Suppressor macrophage treated with lipopolysaccharide for 1 hour (primary cell): ENCODE measurements at regions not wholly inside any gene's neighbourhood (a gene's known extent, or its start where the extent isn't known, plus 50 kb on each side); places are given as distances from the start of the nearest gene placed in this dataset.

Experiments used
- DNase-seq, 3 donors: peaks; one replicate each; pipeline ENCODE4 v3.0.0-alpha.2; 2020 to 2022

- no peak for DNase-seq
Observed at GRCh38 chr1:5053744-5054143, 399.3 kb downstream of the AJAP1 start.

GRCh38 chr1:5029136-5029535, 374.7 kb downstream of the AJAP1 start:
- DNase-seq = no peak

DNA sequence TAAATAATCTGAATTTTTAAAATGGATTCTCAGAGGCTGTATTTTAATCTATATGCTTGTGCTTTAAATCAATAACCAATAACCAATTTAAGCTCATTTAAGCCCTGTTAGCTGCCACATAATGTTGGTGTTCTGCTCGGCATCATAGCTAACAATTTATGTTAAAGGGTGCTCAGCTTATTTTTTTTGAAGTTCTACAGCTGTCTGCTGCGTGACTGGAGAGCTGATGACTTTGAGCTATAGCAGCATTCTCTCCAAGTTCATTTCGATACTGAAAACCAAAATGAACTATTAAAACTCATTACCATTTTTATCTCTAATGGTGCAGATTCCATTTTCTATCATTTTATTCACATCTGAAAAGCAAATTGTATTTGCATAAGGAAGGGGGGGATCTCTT, 357.8 kb downstream of the AJAP1 start:
- DNase-seq = no peak

DNA sequence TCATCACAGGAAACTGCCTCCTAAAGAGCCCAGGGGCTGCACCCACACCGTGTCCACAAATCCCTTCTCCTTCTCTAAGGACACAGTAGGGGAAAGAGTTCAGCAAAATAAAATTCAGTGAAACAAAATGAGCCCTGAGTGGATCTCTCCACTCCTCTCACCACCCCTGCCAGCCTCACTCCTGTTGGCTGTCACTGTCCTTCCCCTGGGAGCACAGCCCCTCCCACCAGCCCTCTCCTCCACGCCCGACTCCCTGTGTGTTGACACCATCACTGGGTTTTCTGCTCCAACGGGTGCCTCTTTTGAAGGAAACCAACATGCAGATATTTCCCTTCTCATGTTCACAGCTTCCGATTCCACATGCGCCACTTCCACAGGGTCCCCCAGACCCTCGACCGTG, 356.2 kb downstream of the AJAP1 start:
- no peak for DNase-seq

DNA sequence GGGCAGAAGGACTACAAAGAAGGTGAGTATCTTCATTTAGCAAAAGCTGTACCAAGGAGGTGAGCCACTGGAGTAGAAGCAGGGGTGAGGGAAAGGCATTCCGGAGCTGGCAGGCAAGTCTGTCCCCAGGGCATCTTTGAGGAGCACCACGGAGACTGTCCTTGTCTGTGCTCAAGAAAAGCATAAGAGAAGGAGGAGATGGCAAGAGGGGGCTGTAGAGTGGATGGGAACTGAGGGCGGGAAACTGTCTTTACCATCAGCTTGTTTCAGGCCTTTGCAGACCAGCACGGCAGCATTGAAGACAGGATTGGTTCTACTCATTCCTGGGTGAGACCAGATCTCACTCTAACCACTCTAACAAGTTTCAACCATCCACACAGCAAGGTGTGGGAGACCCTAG, 355.8 kb downstream of the AJAP1 start:
- DNase-seq = no peak

- DNase-seq = no peak
Observed at GRCh38 chr1:5009376-5010065, 355.1 kb downstream of the AJAP1 start.

- no peak for DNase-seq
Observed at GRCh38 chr1:5005171-5005570, 350.8 kb downstream of the AJAP1 start.

GRCh38 chr1:5002676-5003075, 348.3 kb downstream of the AJAP1 start:
- DNase-seq = no peak

DNA sequence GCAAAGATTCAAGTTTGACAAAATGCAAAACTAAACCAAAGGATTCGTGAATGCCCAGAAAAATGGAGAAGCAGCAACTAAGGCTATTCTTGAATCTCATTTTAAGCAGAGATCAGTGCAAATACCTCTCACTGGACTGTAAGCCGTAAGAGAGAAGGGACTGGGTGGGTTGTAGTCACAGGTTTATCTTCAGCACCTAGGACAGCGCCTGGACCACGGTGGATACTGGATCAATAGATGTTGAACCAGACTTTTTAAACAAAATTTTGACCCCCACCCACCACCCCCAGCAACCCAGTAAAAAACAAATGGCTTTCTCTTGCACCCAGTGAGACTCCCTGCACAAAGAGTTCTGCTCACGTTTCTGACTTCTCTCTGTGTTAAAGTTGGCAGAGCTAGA, 347.1 kb downstream of the AJAP1 start:
- no peak for DNase-seq

DNA sequence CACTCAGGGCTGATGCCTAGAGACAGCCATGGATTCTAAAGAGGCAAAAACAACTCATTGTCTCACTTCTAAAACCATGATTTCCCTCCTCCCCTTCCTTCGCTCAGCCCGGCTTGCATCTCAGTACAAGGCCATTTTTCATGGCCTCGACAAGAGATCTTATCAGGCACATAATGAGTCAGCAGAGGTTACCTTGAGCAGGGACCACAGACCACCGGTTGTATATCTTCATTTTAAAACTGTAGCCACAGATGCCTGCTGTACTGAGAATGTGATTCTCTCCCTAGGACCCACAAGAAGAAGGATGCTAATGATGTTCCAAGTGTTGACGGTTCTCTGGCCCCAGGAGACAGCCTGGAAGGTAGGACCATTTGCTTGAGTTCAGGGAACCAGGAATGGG, 331.9 kb downstream of the AJAP1 start:
- DNase-seq = no peak

- no peak for DNase-seq
Observed at GRCh38 chr1:4984841-4985240, 330.4 kb downstream of the AJAP1 start.

DNA sequence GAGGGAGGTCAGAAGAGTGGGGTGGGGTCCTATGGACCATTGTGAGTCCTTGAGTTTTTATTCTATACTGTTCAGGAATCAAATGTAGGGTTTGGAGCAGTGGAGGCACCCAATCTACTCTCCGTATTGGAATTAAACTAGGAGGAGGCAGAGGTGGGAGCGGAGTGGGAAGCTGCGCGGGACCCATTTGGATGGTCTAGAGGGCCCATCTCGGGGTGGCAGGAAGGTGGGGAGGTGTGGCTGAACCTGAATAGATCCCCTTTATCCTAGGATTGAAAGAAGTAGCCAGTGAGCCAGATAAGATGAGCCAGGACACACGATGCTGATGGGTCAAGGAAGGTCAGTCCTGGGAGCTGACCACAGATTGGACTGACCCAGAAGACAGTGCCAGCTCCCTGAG, 325.8 kb downstream of the AJAP1 start:
- DNase-seq = no peak

- no peak for DNase-seq
Observed at GRCh38 chr1:4978660-4979390, 324.4 kb downstream of the AJAP1 start.

DNA sequence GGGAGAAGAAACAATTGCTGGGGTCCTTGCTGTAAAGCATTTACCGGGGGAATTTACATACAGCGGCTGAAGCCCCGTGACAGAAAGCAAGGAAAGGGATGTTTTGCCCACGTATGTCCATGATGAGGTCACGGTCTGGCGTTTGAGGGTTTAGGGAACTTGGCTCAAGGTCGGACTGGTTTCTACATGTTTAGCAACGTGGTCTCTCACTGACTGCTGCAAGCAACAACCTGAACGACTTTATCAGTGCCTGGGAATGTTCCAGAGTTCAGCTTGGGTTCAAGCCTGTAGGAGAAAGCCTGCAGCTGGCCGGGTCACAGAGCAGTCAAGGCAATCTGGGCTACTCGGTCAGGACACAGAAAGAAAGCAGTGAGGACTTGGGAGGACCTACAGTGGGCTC, 323.3 kb downstream of the AJAP1 start:
- DNase-seq = no peak

- no peak for DNase-seq
Observed at GRCh38 chr1:4976859-4977440, 322.5 kb downstream of the AJAP1 start.

DNA sequence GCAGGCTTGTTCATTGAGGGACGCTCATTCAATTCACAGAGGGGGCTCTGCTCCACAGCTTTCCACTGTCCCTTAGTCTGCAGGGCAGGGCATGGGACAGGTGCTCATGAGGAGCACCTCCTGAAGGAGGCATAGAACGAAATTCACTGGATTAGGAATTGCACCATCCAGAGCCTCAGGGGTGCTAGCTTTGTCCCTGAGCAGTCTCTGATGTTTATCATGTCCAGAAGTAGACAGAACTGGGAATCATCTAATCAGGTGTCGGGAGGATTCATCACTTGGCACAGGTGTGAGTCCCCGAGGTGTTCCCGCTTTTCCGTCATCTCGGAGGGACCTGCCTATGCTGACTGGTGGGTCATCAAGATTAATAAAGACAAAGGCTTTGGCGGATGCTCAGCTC, 321.4 kb downstream of the AJAP1 start:
- DNase-seq = no peak

GRCh38 chr1:4974981-4975685, 320.7 kb downstream of the AJAP1 start:
- DNase-seq = no peak

GRCh38 chr1:4973341-4973740, 318.9 kb downstream of the AJAP1 start:
- DNase-seq = no peak

GRCh38 chr1:4972761-4973320, 318.4 kb downstream of the AJAP1 start:
- DNase-seq = no peak

GRCh38 chr1:4971666-4972065, 317.3 kb downstream of the AJAP1 start:
- no peak for DNase-seq

DNA sequence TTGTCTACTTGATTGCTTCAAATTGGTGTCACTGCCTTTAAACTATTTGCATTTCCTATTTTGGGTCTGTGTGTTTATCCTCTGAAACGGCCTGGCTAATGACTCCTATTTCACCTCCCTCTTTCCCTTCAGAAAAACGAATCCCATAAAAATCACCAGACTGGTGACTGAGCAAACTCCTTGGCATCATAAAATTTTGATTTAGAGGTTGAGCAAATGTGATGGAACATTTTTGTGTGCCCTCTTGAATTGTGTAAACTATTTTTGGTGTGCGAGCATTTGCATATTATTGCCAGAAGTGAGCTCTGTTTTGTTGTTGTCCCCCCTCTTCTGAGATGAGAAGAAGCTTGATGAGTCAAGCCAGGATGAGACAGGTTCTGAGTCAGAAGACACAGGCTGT, 316.1 kb downstream of the AJAP1 start:
- DNase-seq = no peak

- DNase-seq = no peak
Observed at GRCh38 chr1:4969556-4970129, 315.2 kb downstream of the AJAP1 start.
